C4-2B (cell line): ENCODE measurements at regions not wholly inside any gene's neighbourhood (a gene's known extent, or its start where the extent isn't known, plus 50 kb on each side); places are given as distances from the start of the nearest gene placed in this dataset.
A peak's percentile ranks its signal among the peaks of the same experiment; 100 is the strongest.

Experiments
- H3K27ac ChIP-seq: fragments of 450-650 bp; 2 replicates; pipeline ENCODE4 v1.5.1; 2017
- ZFX ChIP-seq: fragments of 450-650 bp; IDR thresholded peaks from 2 replicates; pipeline ENCODE4 v1.6.1; 2017
- TF ChIP-seq, protein P1 (sequence below): fragments of 450-650 bp; conservative IDR thresholded peaks from 2 replicates; pipeline ENCODE4 v1.5.1; 2017; ENCODE audit warnings: mild to moderate bottlenecking

DNA sequence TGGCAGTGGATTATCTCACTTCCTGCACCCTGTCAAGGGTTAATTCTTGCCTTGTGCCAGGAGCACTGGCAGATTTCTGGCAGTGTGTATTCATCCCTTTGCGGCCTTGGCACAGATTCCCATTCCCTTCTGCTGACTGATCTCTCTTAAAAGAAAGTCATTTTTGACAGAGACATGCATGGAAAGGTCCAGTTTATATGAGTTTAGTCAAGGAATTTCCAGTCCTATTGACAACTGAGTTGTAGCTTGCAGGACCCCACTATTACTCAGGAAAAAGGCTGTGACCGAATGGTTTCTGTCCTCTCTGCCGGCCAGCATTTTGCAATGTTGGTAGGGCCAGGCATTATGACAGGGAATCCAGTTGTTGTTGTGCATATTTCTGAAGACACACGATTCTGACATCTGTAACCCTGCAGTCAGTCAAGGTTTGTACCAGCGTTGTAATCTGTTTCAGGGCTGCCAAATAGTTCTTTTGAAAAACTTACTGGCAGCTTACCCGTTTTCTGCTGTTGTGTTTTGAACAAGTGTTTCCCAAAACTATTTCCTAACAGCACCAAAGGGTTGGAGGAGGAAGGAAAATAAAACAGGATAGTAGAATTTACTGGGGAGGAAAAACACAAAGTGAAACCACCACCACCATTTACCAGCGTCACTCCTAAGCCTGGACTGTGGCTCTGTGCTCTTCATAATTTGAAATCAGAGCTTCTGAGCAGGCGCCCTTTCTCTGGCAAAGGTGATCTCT, 243.4 kb upstream of the KLF4 start:
- peak overlapping the region; percentile 28; the same call in 1 of the 2 replicates for H3K27ac ChIP-seq
- no peak for TF ChIP-seq ZFX
- TF ChIP-seq, protein P1, sequence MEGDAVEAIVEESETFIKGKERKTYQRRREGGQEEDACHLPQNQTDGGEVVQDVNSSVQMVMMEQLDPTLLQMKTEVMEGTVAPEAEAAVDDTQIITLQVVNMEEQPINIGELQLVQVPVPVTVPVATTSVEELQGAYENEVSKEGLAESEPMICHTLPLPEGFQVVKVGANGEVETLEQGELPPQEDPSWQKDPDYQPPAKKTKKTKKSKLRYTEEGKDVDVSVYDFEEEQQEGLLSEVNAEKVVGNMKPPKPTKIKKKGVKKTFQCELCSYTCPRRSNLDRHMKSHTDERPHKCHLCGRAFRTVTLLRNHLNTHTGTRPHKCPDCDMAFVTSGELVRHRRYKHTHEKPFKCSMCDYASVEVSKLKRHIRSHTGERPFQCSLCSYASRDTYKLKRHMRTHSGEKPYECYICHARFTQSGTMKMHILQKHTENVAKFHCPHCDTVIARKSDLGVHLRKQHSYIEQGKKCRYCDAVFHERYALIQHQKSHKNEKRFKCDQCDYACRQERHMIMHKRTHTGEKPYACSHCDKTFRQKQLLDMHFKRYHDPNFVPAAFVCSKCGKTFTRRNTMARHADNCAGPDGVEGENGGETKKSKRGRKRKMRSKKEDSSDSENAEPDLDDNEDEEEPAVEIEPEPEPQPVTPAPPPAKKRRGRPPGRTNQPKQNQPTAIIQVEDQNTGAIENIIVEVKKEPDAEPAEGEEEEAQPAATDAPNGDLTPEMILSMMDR = no peak

DNA sequence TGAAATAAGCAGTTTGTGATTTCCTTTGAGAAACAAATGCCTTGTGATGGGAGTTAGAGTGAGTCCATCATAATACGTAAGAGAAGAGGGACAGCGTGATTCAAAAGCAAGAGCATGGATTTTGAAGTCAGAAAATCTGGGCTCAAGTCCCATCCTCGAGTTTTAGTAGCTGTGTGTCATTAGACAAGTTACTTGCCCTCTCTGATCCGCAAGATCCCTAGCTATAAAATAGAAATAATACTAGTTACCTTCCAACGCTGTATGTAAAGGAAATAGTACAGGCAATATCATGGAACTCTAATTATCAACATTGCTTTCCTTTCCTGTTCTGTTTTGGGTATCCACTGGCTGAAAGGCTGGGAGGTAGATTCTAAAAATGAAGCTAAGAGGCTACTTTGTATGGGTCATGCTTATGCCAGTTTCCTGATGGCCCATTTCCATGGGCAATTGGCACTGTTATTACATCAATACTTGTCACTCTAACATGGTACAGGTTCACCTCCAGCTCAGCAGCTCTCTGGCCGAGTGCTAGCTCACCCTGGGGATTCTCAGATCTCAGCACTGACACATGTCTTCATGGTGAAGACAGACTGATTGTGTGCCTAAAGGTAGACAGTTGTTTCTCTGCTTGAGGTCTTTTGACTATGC, 241.7 kb upstream of the KLF4 start:
- no peak overlapping the region for H3K27ac ChIP-seq
- TF ChIP-seq, protein P1 = no peak
- TF ChIP-seq ZFX = no peak

DNA sequence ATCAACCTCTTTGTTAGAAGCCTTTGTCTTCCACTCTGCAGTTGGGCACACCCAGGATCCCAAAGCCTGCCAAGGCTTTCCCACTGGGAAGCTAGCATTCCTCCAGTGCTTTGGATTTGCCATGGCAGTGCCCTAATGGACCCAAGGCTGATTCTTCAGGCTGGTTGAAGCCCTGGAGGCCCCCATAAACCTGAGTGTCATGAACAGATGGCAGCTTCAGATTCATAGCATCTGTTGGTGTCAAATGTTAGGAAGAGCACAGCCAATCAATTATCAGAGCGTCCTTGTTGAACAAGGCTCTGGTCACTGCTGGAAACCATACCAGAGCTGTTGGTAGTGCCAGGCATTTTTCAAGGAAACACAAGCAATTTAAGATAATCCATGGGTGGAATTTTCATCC, 241.1 kb upstream of the KLF4 start:
- TF ChIP-seq ZFX = no peak
- TF ChIP-seq, protein P1 = no peak
- no peak overlapping the region for H3K27ac ChIP-seq

DNA sequence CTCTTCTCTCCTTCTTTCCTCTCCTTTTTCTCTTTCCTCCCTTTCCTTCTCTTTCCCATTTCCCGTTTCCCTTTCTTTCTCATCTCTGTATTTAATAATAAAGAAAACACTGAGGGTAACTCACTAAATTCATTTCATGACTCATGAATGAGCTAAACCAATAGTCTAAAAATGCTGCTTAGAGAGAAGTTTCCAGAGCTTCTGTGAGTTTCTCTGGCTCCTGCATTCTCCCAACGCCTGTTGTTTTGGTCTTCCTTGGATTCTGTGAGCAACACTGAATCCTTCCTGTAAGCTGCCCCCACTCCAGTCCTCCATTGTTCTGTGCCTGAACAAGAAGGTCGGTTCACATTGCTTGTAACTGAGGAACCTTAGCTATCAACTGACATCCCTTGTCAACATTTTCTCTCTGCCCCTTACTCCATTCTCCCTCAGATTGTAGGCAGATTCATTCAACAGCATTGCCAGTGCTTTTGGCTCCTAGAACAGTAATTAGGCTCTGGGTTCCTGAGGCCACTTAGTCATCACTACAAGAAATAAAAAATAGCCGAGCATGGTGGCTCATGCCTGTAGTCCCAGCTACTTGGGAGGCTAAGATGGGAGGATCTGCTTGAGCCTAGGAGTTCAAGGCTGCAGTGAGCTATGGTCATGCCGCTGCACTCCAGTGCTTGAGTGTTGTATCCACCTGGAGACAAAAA, 237.7 kb upstream of the KLF4 start:
- TF ChIP-seq, protein P1 = no peak
- TF ChIP-seq ZFX = no peak
- H3K27ac ChIP-seq = no peak overlapping the region

DNA sequence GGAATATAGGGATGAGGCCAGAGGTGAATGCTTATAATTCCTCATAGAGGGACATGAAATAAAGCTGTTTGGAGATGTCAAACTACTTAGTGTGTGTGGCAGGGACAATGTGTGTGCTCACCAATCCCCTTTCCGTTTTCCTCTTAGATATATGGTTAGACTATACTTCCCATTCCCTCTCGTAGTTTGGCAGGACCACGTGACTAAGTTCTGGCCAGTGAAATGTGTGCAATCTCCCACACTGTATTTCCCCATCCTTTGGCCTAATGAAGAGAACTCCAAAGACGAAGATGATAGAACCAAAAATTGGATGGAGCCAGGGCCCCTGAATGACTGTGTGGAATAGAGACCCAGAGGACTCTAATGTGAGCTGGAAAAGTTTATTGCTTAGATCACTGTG, 233.4 kb upstream of the KLF4 start:
- H3K27ac ChIP-seq = no peak overlapping the region

DNA sequence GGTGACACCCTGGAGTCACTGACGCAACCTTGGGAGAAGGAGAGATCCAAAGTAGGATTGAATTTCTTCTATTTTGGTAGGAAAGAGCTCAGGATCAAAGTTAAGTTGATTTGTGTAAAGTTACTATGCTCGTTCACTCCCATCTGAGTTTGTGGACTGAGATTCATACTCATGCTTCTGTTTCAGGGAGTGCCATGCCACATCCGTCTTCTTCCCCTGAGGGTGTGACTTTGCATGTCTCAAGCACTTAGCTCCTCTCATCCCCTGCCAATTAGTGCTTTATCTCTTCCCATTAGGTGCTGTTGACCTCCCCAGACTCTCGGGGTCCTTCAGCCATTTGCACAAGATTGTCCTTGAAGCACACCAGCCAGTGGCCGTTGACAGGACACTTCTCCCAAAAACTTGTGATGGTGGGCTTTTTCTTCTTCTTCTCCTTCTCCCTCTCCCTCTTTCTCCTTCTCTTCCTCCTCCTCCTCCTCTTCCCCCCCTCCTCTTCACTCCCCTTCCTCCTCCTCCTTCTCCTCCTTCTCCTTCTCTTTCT, 232.2 kb upstream of the KLF4 start:
- no peak overlapping the region for H3K27ac ChIP-seq
- TF ChIP-seq ZFX = no peak
- TF ChIP-seq, protein P1 = no peak

More for the DNA sequence above, 233.4 kb upstream of the KLF4 start:
- TF ChIP-seq, protein P1 = no peak
- no peak for TF ChIP-seq ZFX

DNA sequence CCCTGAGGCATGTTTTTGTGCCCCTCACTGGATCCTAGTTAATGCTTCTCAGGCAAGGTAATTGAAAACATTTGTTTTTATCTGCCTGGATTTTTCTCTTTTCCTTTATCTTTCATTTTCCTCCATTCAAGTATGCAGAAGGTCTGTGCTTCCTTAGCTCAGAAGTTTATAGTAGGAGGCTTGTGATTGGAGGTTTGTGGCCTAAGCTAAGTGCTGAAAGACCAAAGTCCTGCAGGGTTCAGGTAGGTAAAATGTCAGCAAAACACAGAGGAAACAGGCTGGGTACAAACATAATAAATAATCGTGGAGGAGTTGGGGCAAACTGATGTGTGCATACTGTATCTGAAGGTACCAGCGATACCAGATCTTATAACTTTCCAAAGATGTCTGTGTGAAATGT, 230.9 kb upstream of the KLF4 start:
- no peak for TF ChIP-seq ZFX
- TF ChIP-seq, protein P1 = no peak
- H3K27ac ChIP-seq = no peak overlapping the region
